Activated naive CD8-positive, alpha-beta T cell treated with anti-CD3 and anti-CD28 coated beads for 36 hours (primary cell): ENCODE measurements at regions not wholly inside any gene's neighbourhood (a gene's known extent, or its start where the extent isn't known, plus 50 kb on each side); places are given as distances from the start of the nearest gene placed in this dataset.

Source experiments
- DNase-seq: peaks from one replicate; pipeline ENCODE4 v3.0.0; 2021
- H3K27ac Mint-ChIP-seq: one replicate; pipeline ENCODE4 v1.8.0; 2022; ENCODE audit warnings: mild to moderate bottlenecking, moderate library complexity, mixed read lengths
- H3K27me3 Mint-ChIP-seq: one replicate; pipeline ENCODE4 v1.8.0; 2022; ENCODE audit warnings: mild to moderate bottlenecking, mixed read lengths
- H3K36me3 Mint-ChIP-seq: one replicate; pipeline ENCODE4 v1.8.0; 2021; ENCODE audit warnings: mild to moderate bottlenecking, mixed read lengths
- H3K4me1 Mint-ChIP-seq: one replicate; pipeline ENCODE4 v1.8.0; 2021; ENCODE audit warnings: mixed read lengths
- H3K4me3 Mint-ChIP-seq: one replicate; pipeline ENCODE4 v1.8.0; 2022; ENCODE audit warnings: mild to moderate bottlenecking, moderate library complexity, mixed read lengths
- H3K9me3 Mint-ChIP-seq: one replicate; pipeline ENCODE4 v1.8.0; 2022; ENCODE audit warnings: mixed read lengths

GRCh38 chr11:38302564-38302963 lies 1704.5 kb upstream of the RAG2 start:
- Mint-ChIP-seq H3K4me1 (no peaks in the 10 kb centered on the region), H3K36me3 (no peaks in the 10 kb centered on the region), H3K27ac (no peak overlapping the region), H3K9me3 (peaks cover 4% of the 10 kb centered on the region), H3K27me3 (no peaks in the 10 kb centered on the region), H3K4me3 (no peak overlapping the region)
- no peak for DNase-seq

GRCh38 chr11:38300570-38300969 lies 1702.5 kb upstream of the RAG2 start:
- no peak for DNase-seq
- H3K36me3 Mint-ChIP-seq = no peaks in the 10 kb centered on the region
- no peak overlapping the region for H3K4me3 Mint-ChIP-seq
- H3K9me3 Mint-ChIP-seq = peaks cover 7% of the 10 kb centered on the region
- no peak overlapping the region for H3K27ac Mint-ChIP-seq
- no peaks in the 10 kb centered on the region for H3K4me1 Mint-ChIP-seq
- no peaks in the 10 kb centered on the region for H3K27me3 Mint-ChIP-seq

- Mint-ChIP-seq H3K27ac (no peak overlapping the region), H3K4me3 (no peak overlapping the region), H3K36me3 (no peaks in the 10 kb centered on the region), H3K27me3 (no peaks in the 10 kb centered on the region), H3K4me1 (no peaks in the 10 kb centered on the region), H3K9me3 (peaks cover 8% of the 10 kb centered on the region)
- no peak for DNase-seq
Measured at GRCh38 chr11:38296211-38296776, 1698.3 kb upstream of the RAG2 start.

GRCh38 chr11:38282718-38283117 lies 1684.7 kb upstream of the RAG2 start:
- no peak for DNase-seq
- H3K4me3 Mint-ChIP-seq = no peak overlapping the region
- H3K9me3 Mint-ChIP-seq = peaks cover 7% of the 10 kb centered on the region
- no peaks in the 10 kb centered on the region for H3K36me3 Mint-ChIP-seq
- H3K27me3 Mint-ChIP-seq = no peaks in the 10 kb centered on the region
- H3K27ac Mint-ChIP-seq = no peak overlapping the region
- H3K4me1 Mint-ChIP-seq = no peaks in the 10 kb centered on the region

- Mint-ChIP-seq H3K9me3 (peaks cover 6% of the 10 kb centered on the region), H3K36me3 (no peaks in the 10 kb centered on the region)
Measured at GRCh38 chr11:38278457-38279141, 1680.6 kb upstream of the RAG2 start.

GRCh38 chr11:38274031-38274430 lies 1676.0 kb upstream of the RAG2 start:
- no peaks in the 10 kb centered on the region for H3K36me3 Mint-ChIP-seq
- H3K9me3 Mint-ChIP-seq = peaks cover 7% of the 10 kb centered on the region
- no peak overlapping the region for H3K4me3 Mint-ChIP-seq
- no peak for DNase-seq
- H3K4me1 Mint-ChIP-seq = no peaks in the 10 kb centered on the region
- no peaks in the 10 kb centered on the region for H3K27me3 Mint-ChIP-seq
- H3K27ac Mint-ChIP-seq = no peak overlapping the region

More at GRCh38 chr11:38278457-38279141, 1680.6 kb upstream of the RAG2 start:
- no peaks in the 10 kb centered on the region for H3K27me3 Mint-ChIP-seq
- H3K4me1 Mint-ChIP-seq = no peaks in the 10 kb centered on the region
- no peak overlapping the region for H3K27ac Mint-ChIP-seq
- no peak for DNase-seq
- no peak overlapping the region for H3K4me3 Mint-ChIP-seq

GRCh38 chr11:38272376-38272775 lies 1674.3 kb upstream of the RAG2 start:
- DNase-seq = no peak
- no peak overlapping the region for H3K4me3 Mint-ChIP-seq
- no peaks in the 10 kb centered on the region for H3K4me1 Mint-ChIP-seq
- no peaks in the 10 kb centered on the region for H3K27me3 Mint-ChIP-seq
- H3K27ac Mint-ChIP-seq = no peak overlapping the region
- H3K9me3 Mint-ChIP-seq = peaks cover 10% of the 10 kb centered on the region
- no peaks in the 10 kb centered on the region for H3K36me3 Mint-ChIP-seq

- Mint-ChIP-seq H3K9me3 (peaks cover 10% of the 10 kb centered on the region), H3K4me3 (no peak overlapping the region), H3K4me1 (no peaks in the 10 kb centered on the region), H3K27me3 (no peaks in the 10 kb centered on the region), H3K36me3 (no peaks in the 10 kb centered on the region), H3K27ac (no peak overlapping the region)
- no peak for DNase-seq
Measured at GRCh38 chr11:38266691-38267090, 1668.7 kb upstream of the RAG2 start.

- DNase-seq = no peak
- no peaks in the 10 kb centered on the region for H3K27me3 Mint-ChIP-seq
- no peaks in the 10 kb centered on the region for H3K36me3 Mint-ChIP-seq
- no peaks in the 10 kb centered on the region for H3K4me1 Mint-ChIP-seq
- no peak overlapping the region for H3K4me3 Mint-ChIP-seq
- peaks cover 7% of the 10 kb centered on the region for H3K9me3 Mint-ChIP-seq
- no peak overlapping the region for H3K27ac Mint-ChIP-seq
Measured at GRCh38 chr11:38256436-38256835, 1658.4 kb upstream of the RAG2 start.

- H3K27me3 Mint-ChIP-seq = no peaks in the 10 kb centered on the region
- H3K36me3 Mint-ChIP-seq = no peaks in the 10 kb centered on the region
- peaks cover 6% of the 10 kb centered on the region for H3K9me3 Mint-ChIP-seq
- H3K4me3 Mint-ChIP-seq = no peak overlapping the region
- no peak overlapping the region for H3K27ac Mint-ChIP-seq
- DNase-seq = no peak
- no peaks in the 10 kb centered on the region for H3K4me1 Mint-ChIP-seq
Measured at GRCh38 chr11:38254913-38255312, 1656.9 kb upstream of the RAG2 start.

GRCh38 chr11:38252620-38253019 lies 1654.6 kb upstream of the RAG2 start:
- H3K9me3 Mint-ChIP-seq = peaks cover 2% of the 10 kb centered on the region
- no peak overlapping the region for H3K27ac Mint-ChIP-seq
- no peak for DNase-seq
- H3K4me3 Mint-ChIP-seq = no peak overlapping the region
- no peaks in the 10 kb centered on the region for H3K36me3 Mint-ChIP-seq
- H3K27me3 Mint-ChIP-seq = no peaks in the 10 kb centered on the region
- no peaks in the 10 kb centered on the region for H3K4me1 Mint-ChIP-seq

GRCh38 chr11:38246451-38246850 lies 1648.4 kb upstream of the RAG2 start:
- no peak for DNase-seq
- no peaks in the 10 kb centered on the region for H3K36me3 Mint-ChIP-seq
- peaks cover 2% of the 10 kb centered on the region for H3K9me3 Mint-ChIP-seq
- H3K4me3 Mint-ChIP-seq = no peak overlapping the region
- no peak overlapping the region for H3K27ac Mint-ChIP-seq
- no peaks in the 10 kb centered on the region for H3K4me1 Mint-ChIP-seq
- H3K27me3 Mint-ChIP-seq = no peaks in the 10 kb centered on the region

GRCh38 chr11:38226684-38227083 lies 1628.6 kb upstream of the RAG2 start:
- Mint-ChIP-seq H3K4me1 (no peaks in the 10 kb centered on the region), H3K9me3 (peaks cover 23% of the 10 kb centered on the region), H3K27me3 (no peaks in the 10 kb centered on the region), H3K4me3 (no peak overlapping the region), H3K27ac (no peak overlapping the region), H3K36me3 (peaks cover 2% of the 10 kb centered on the region)
- DNase-seq = no peak

GRCh38 chr11:38221295-38221694 lies 1623.3 kb upstream of the RAG2 start:
- H3K36me3 Mint-ChIP-seq = peaks cover 2% of the 10 kb centered on the region
- no peak overlapping the region for H3K4me3 Mint-ChIP-seq
- H3K9me3 Mint-ChIP-seq = peaks cover 21% of the 10 kb centered on the region
- no peak for DNase-seq
- H3K4me1 Mint-ChIP-seq = no peaks in the 10 kb centered on the region
- no peaks in the 10 kb centered on the region for H3K27me3 Mint-ChIP-seq
- no peak overlapping the region for H3K27ac Mint-ChIP-seq

- no peak for DNase-seq
- no peaks in the 10 kb centered on the region for H3K36me3 Mint-ChIP-seq
- H3K4me3 Mint-ChIP-seq = no peak overlapping the region
- H3K27me3 Mint-ChIP-seq = no peaks in the 10 kb centered on the region
- H3K4me1 Mint-ChIP-seq = no peaks in the 10 kb centered on the region
- H3K27ac Mint-ChIP-seq = no peak overlapping the region
- peaks cover 16% of the 10 kb centered on the region for H3K9me3 Mint-ChIP-seq
Measured at GRCh38 chr11:38219636-38220035, 1621.6 kb upstream of the RAG2 start.

GRCh38 chr11:38208951-38209350 lies 1610.9 kb upstream of the RAG2 start:
- no peaks in the 10 kb centered on the region for H3K4me1 Mint-ChIP-seq
- peaks cover 9% of the 10 kb centered on the region for H3K9me3 Mint-ChIP-seq
- no peak overlapping the region for H3K4me3 Mint-ChIP-seq
- no peaks in the 10 kb centered on the region for H3K27me3 Mint-ChIP-seq
- H3K36me3 Mint-ChIP-seq = no peaks in the 10 kb centered on the region
- no peak overlapping the region for H3K27ac Mint-ChIP-seq
- no peak for DNase-seq
